GM12878 (cell line): ENCODE measurements at regions not wholly inside any gene's neighbourhood (a gene's known extent, or its start where the extent isn't known, plus 50 kb on each side); places are given as distances from the start of the nearest gene placed in this dataset.

Source experiments
- ATAC-seq: fragments of 200-7000 bp; cut with Tn5 transposase; 3 replicates; pipeline ENCODE4 v1.9.1; 2020; ENCODE audit warnings: mild to moderate bottlenecking, moderate library complexity
- BruUV-seq: library from RNA; stranded (reverse); fragments of 400-500 nt; replicated peaks from 2 replicates; lab custom pipeline; 2021; lab: Mats Ljungman, UMichigan
- CTCF ChIA-PET: fragments of 300-600 bp; sonication (Branson Sonifier 250); formaldehyde crosslinking; extraction: SDS; loops from one replicate; lab custom pipeline; 2021; ENCODE audit warnings: inconsistent platforms; lab: Yijun Ruan, JAX
- POLR2A ChIA-PET: fragments of 350-600 bp; formaldehyde crosslinking; extraction: SDS; loops from one replicate; lab custom pipeline; 2021; ENCODE audit warnings: inconsistent platforms; lab: Charles Lee
- RAD21 ChIA-PET: fragments of 300-600 bp; sonication (Branson Sonifier 250); formaldehyde crosslinking; loops from one replicate; lab custom pipeline; 2023; ENCODE audit warnings: antibody characterized with exemption; ENCODE audit not compliant: unreplicated experiment; lab: Charles Lee
- SMC1A ChIA-PET: fragments of 300-600 bp; sonication (Branson Sonifier 250); formaldehyde crosslinking; loops from one replicate; lab custom pipeline; 2023; ENCODE audit not compliant: unreplicated experiment, uncharacterized antibody; lab: Charles Lee
- DNase-seq: peaks from one replicate; pipeline ENCODE4 v3.0.0-alpha.2; 2011; ENCODE audit warnings: low read depth, low spot score
- FAIRE-seq: peaks from 3 replicates; lab custom pipeline; 2011; peaks lifted over from hg19 to GRCh38; lab: Jason Lieb, UNC
- H2AFZ ChIP-seq: 2 replicates; pipeline ENCODE4 v1.6.0; 2011; ENCODE audit warnings: low read depth, low read length, control low read depth; ENCODE audit not compliant: control insufficient read depth
- H3K27ac ChIP-seq: 2 replicates; pipeline ENCODE4 v1.5.1; 2011; ENCODE audit warnings: control low read depth; ENCODE audit not compliant: control insufficient read depth, insufficient read depth
- H3K27me3 ChIP-seq, 2 experiments: replicated peaks in 1 of 2; 2 replicates each; pipeline versions ENCODE4 v1.6.0 to v1.6.1; 2011; ENCODE audit warnings: low read length in 1 of 2; ENCODE audit not compliant: control insufficient read depth in 2 of 2, insufficient read depth in 2 of 2
- H3K36me3 ChIP-seq, 2 experiments: 2 replicates each; pipeline ENCODE4 v1.5.1; 2011; ENCODE audit warnings: low read length in 1 of 2; ENCODE audit not compliant: control insufficient read depth in 2 of 2, insufficient read depth in 2 of 2
- H3K4me1 ChIP-seq: 2 replicates; pipeline ENCODE4 v1.6.1; 2011; ENCODE audit warnings: mild to moderate bottlenecking, low read length, moderate library complexity, mixed read lengths; ENCODE audit not compliant: control insufficient read depth, insufficient read depth
- H3K4me2 ChIP-seq: 2 replicates; pipeline ENCODE4 v1.6.0; 2011; ENCODE audit warnings: control low read depth; ENCODE audit not compliant: control insufficient read depth, insufficient read depth
- H3K4me3 ChIP-seq: fragments of 200-600 bp; sonication (generic); 2 replicates; pipeline ENCODE4 v1.5.1; 2016
- H3K79me2 ChIP-seq: 2 replicates; pipeline ENCODE4 v1.6.0; 2011; ENCODE audit warnings: low read length; ENCODE audit not compliant: control insufficient read depth, insufficient read depth
- H3K9ac ChIP-seq: 2 replicates; pipeline ENCODE4 v1.8.0; 2011; ENCODE audit warnings: low read length, control low read depth, mixed read lengths; ENCODE audit not compliant: control insufficient read depth, insufficient read depth
- H3K9me3 ChIP-seq: replicated peaks from 3 replicates; pipeline ENCODE4 v1.5.1; 2011; ENCODE audit warnings: mild to moderate bottlenecking, low read length; ENCODE audit not compliant: control insufficient read depth, insufficient read depth
- H4K20me1 ChIP-seq: 2 replicates; pipeline ENCODE4 v1.6.0; 2011; ENCODE audit not compliant: control insufficient read depth, insufficient read depth
- ASH2L ChIP-seq: fragments of 300-600, 200-600 bp; sonication (generic); IDR thresholded peaks from 2 replicates; pipeline ENCODE4 v1.6.1; 2017; ENCODE audit warnings: low read depth, mild to moderate bottlenecking, borderline replicate concordance
- EED ChIP-seq: sonication (generic); IDR thresholded peaks from 2 replicates; pipeline ENCODE4 v1.6.1; 2016; ENCODE audit warnings: antibody characterized with exemption, low read depth
- RBBP5 ChIP-seq: fragments of 200-600 bp; sonication (generic); conservative IDR thresholded peaks from 2 replicates; pipeline ENCODE4 v1.6.1; 2016
- SMC3 ChIP-seq: IDR thresholded peaks from 2 replicates; pipeline ENCODE4 v1.6.1; 2011; ENCODE audit warnings: low read length, improper control_type of control experiment, borderline replicate concordance
- TAF1 ChIP-seq: IDR thresholded peaks from 2 replicates; pipeline ENCODE4 v1.6.1; 2011; ENCODE audit warnings: mild to moderate bottlenecking, low read depth, low read length, borderline replicate concordance
- ZNF217 ChIP-seq: fragments of 450-650 bp; IDR thresholded peaks from 2 replicates; pipeline ENCODE4 v1.6.1; 2017; ENCODE audit warnings: antibody characterized with exemption, mild to moderate bottlenecking
- WGBS: methylation state at CpG from one replicate; pipeline ENCODE4 v1.1.6; 2016; ENCODE audit warnings: low lambda C conversion rate; ENCODE audit not compliant: insufficient replicate concordance, insufficient coverage; ENCODE audit errors: missing lambda C conversion rate; 5-methylcytosine and 5-hydroxymethylcytosine counted together
- in situ Hi-C: fragments of 300-500 bp; cut with MboI; formaldehyde crosslinking; loops from 9 replicates; pipeline ENCODE4 v1.14.3; 2018; ENCODE audit warnings: mixed read lengths
- intact Hi-C: fragments of 100-400 bp; cut with micrococcal nuclease; formaldehyde crosslinking; loops from one replicate; pipeline ENCODE4 v1.14.2; 2022; ENCODE audit not compliant: unreplicated experiment
- TF ChIP-seq, protein P1 (sequence below): fragments of 450-650 bp; IDR thresholded peaks from 2 replicates; pipeline ENCODE4 v1.6.1; 2018; ENCODE audit warnings: mild to moderate bottlenecking, low read depth, moderate library complexity; ENCODE audit not compliant: partially characterized antibody

- Histone ChIP-seq H3K4me1 (no peaks in the 10 kb centered on the region), H3K27me3 (no peaks in the 10 kb centered on the region), H3K9ac (no peak overlapping the region), H3K4me2 (no peak overlapping the region), H3K36me3 (no peaks in the 10 kb centered on the region), H4K20me1 (no peaks in the 10 kb centered on the region), H3K79me2 (no peaks in the 10 kb centered on the region), H3K4me3 (no peak overlapping the region), H3K9me3 (no peaks in the 10 kb centered on the region), H2AFZ (no peak overlapping the region), H3K27ac (no peak overlapping the region)
- intact Hi-C loops (no loop called here), in situ Hi-C loops (no loop called here)
- FAIRE-seq (no peak), ATAC-seq (no peak), DNase-seq (no peak)
- CTCF ChIA-PET = no interaction called here
- no TSS peak for BruUV-seq
- POLR2A ChIA-PET = no interaction called here
- WGBS = 34% methylated on average over 2 of the region's 2 CpGs
- SMC1A ChIA-PET = interaction anchor here (1.2 kb wide), 1 partner anchor 15 kb away, joined by 3 read pairs; no protein-coding TSS in a partner anchor
- RAD21 ChIA-PET = no interaction called here
- TF ChIP-seq, protein P1, sequence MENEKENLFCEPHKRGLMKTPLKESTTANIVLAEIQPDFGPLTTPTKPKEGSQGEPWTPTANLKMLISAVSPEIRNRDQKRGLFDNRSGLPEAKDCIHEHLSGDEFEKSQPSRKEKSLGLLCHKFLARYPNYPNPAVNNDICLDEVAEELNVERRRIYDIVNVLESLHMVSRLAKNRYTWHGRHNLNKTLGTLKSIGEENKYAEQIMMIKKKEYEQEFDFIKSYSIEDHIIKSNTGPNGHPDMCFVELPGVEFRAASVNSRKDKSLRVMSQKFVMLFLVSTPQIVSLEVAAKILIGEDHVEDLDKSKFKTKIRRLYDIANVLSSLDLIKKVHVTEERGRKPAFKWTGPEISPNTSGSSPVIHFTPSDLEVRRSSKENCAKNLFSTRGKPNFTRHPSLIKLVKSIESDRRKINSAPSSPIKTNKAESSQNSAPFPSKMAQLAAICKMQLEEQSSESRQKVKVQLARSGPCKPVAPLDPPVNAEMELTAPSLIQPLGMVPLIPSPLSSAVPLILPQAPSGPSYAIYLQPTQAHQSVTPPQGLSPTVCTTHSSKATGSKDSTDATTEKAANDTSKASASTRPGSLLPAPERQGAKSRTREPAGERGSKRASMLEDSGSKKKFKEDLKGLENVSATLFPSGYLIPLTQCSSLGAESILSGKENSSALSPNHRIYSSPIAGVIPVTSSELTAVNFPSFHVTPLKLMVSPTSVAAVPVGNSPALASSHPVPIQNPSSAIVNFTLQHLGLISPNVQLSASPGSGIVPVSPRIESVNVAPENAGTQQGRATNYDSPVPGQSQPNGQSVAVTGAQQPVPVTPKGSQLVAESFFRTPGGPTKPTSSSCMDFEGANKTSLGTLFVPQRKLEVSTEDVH = no peak
- no peak for TF ChIP-seq SMC3
- TF ChIP-seq RBBP5 = no peak
- no peak for TF ChIP-seq EED
These were observed 1071.6 kb downstream of the AGBL1 start for GRCh38 chr15:87151202-87151748.

GRCh38 chr15:87145696-87146095 lies 1066.0 kb downstream of the AGBL1 start:
- H3K27ac ChIP-seq = no peak overlapping the region
- POLR2A ChIA-PET = no interaction called here
- H3K79me2 ChIP-seq = no peaks in the 10 kb centered on the region
- no peaks in the 10 kb centered on the region for H4K20me1 ChIP-seq
- CTCF ChIA-PET = no interaction called here
- no peak overlapping the region for H2AFZ ChIP-seq
- H3K9ac ChIP-seq = no peak overlapping the region
- in situ Hi-C loops (no loop called here), intact Hi-C loops (no loop called here)
- no TSS peak for BruUV-seq
- SMC1A ChIA-PET = no interaction called here
- no peak for FAIRE-seq
- DNase-seq = no peak
- RAD21 ChIA-PET = no interaction called here
- no peaks in the 10 kb centered on the region for H3K27me3 ChIP-seq
- no peak for TF ChIP-seq TAF1
- no peak for TF ChIP-seq ASH2L
- TF ChIP-seq ZNF217 = no peak
- H3K4me1 ChIP-seq = no peaks in the 10 kb centered on the region
- no peaks in the 10 kb centered on the region for H3K36me3 ChIP-seq
- H3K9me3 ChIP-seq = no peaks in the 10 kb centered on the region
- 0% methylated on average over 2 of the region's 2 CpGs for WGBS
- ATAC-seq = no peak
- H3K4me2 ChIP-seq = no peak overlapping the region
- no peak overlapping the region for H3K4me3 ChIP-seq
